ENCODE measurements at regions not wholly inside any gene's neighbourhood (a gene's known extent, or its start where the extent isn't known, plus 50 kb on each side); places are given as distances from the start of the nearest gene placed in this dataset.

GRCh38 chrX:4484266-4484665 is 770.8 kb upstream of the PRKX start:
- TF ChIP-seq ZNF274 (IDR thresholded peaks at IDR 0.05; ENCODE audit: borderline replicate concordance, low read depth, low read length) (no peak), SRF (CRISPR knock-in tag; IDR thresholded peaks at IDR 0.05) (no peak), FOXA3 (CRISPR knock-in tag; conservative IDR thresholded peaks at IDR 0.05 in 1 of 2, IDR thresholded peaks at IDR 0.05 in 1 of 2) (no peak), POLR2A (conservative IDR thresholded peaks at IDR 0.05) (no peak), NELFE (IDR thresholded peaks at IDR 0.05; ENCODE audit: insufficient read depth, insufficient read length) (no peak), CTCF (IDR thresholded peaks at IDR 0.05 in 2 of 3, conservative IDR thresholded peaks at IDR 0.05 in 1 of 3; ENCODE audit: insufficient read depth in 2 of 3, low read depth in 1 of 3, low read length in 3 of 3) (no peak), MAX (CRISPR knock-in tag; IDR thresholded peaks at IDR 0.05) (no peak), ARID4B (CRISPR knock-in tag; IDR thresholded peaks at IDR 0.05) (no peak), TEAD4 (IDR thresholded peaks at IDR 0.05; ENCODE audit: low read length) (no peak), TEAD4 (CRISPR knock-in tag; IDR thresholded peaks at IDR 0.05; ENCODE audit: borderline replicate concordance) (no peak), BMI1 (IDR thresholded peaks at IDR 0.05; ENCODE audit: low read length) (no peak)
